ENCODE measurements at regions not wholly inside any gene's neighbourhood (a gene's known extent, or its start where the extent isn't known, plus 50 kb on each side); places are given as distances from the start of the nearest gene placed in this dataset.

- no peak overlapping the region for H3K4me3 ChIP-seq
- 68 to 72% (median 71%) methylated on average over 4 of the region's 4 CpGs for WGBS, 5 donors
- intact Hi-C loops (cut with DNase I; ENCODE audit: low total_unique reads) = no loop called here
- H3K36me3 ChIP-seq = no peaks in the 10 kb centered on the region
- DNase-seq = no peak
- H3K9me3 ChIP-seq = no peaks in the 10 kb centered on the region
- H3K27me3 ChIP-seq = no peaks in the 10 kb centered on the region
- peaks cover 0 to 4% (median 0%) of the 10 kb centered on the region in 4 donors for H3K4me1 ChIP-seq
- TF ChIP-seq POLR2AphosphoS5 (IDR thresholded peaks at IDR 0.05) (no peak), POLR2A (IDR thresholded peaks at IDR 0.05) (no peak), CTCF (IDR thresholded peaks at IDR 0.05) (no peak), EP300 (IDR thresholded peaks at IDR 0.05) (no peak)
- no peak overlapping the region for H3K27ac ChIP-seq
These were observed 173.4 kb downstream of the MIAT start for GRCh38 chr22:26830837-26831236.

GRCh38 chr22:26835023-26835422, 177.6 kb downstream of the MIAT start:
- intact Hi-C loops (cut with DNase I; ENCODE audit: low total_unique reads) = no loop called here
- TF ChIP-seq EP300 (IDR thresholded peaks at IDR 0.05) (no peak), POLR2A (IDR thresholded peaks at IDR 0.05) (no peak), POLR2AphosphoS5 (IDR thresholded peaks at IDR 0.05) (no peak)

GRCh38 chr22:26835929-26836528, 178.6 kb downstream of the MIAT start:
- H3K36me3 ChIP-seq = no peaks in the 10 kb centered on the region
- H3K4me3 ChIP-seq = no peak overlapping the region
- TF ChIP-seq POLR2AphosphoS5 (IDR thresholded peaks at IDR 0.05) (no peak), CTCF (IDR thresholded peaks at IDR 0.05) (peak in 5 of 7 experiments; percentile 12 to 51 (median 30))
- no peaks in the 10 kb centered on the region for H3K9me3 ChIP-seq
- intact Hi-C loops (cut with DNase I; ENCODE audit: low total_unique reads) = no loop called here
- peaks cover 0 to 4% (median 0%) of the 10 kb centered on the region in 4 donors for H3K4me1 ChIP-seq
- peak; percentile 36 to 38 for DNase-seq
- 30 to 53% (median 36%) methylated on average over 2 to 3 of the region's 3 CpGs for WGBS, 5 donors
- H3K27ac ChIP-seq = no peak overlapping the region
- no peaks in the 10 kb centered on the region for H3K27me3 ChIP-seq

More at GRCh38 chr22:26835023-26835422, 177.6 kb downstream of the MIAT start:
- DNase-seq = no peak
- Histone ChIP-seq H3K4me1 (peaks cover 0 to 4% (median 0%) of the 10 kb centered on the region in 4 donors), H3K9me3 (no peaks in the 10 kb centered on the region), H3K27me3 (no peaks in the 10 kb centered on the region), H3K4me3 (no peak overlapping the region), H3K27ac (no peak overlapping the region), H3K36me3 (no peaks in the 10 kb centered on the region)
- WGBS, 5 donors = 82 to 91% (median 88%) methylated on average over 6 of the region's 6 CpGs

GRCh38 chr22:26837784-26838470, 180.5 kb downstream of the MIAT start:
- Histone ChIP-seq H3K4me1 (no peaks in the 10 kb centered on the region), H3K27ac (no peak overlapping the region), H3K27me3 (no peaks in the 10 kb centered on the region), H3K9me3 (no peaks in the 10 kb centered on the region), H3K4me3 (no peak overlapping the region), H3K36me3 (no peaks in the 10 kb centered on the region)
- intact Hi-C loops (cut with DNase I; ENCODE audit: low total_unique reads) = no loop called here
- TF ChIP-seq CTCF (IDR thresholded peaks at IDR 0.05) = no peak
- TF ChIP-seq POLR2A (IDR thresholded peaks at IDR 0.05) = no peak
- no peak for TF ChIP-seq POLR2AphosphoS5 (IDR thresholded peaks at IDR 0.05)
- no peak for TF ChIP-seq EP300 (IDR thresholded peaks at IDR 0.05)
- 45 to 57% (median 53%) methylated on average over 5 of the region's 5 CpGs for WGBS, 5 donors
- DNase-seq = no peak

GRCh38 chr22:26838471-26838825, 181.1 kb downstream of the MIAT start:
- no peak for DNase-seq
- H3K36me3 ChIP-seq = no peaks in the 10 kb centered on the region
- WGBS, 5 donors = 65 to 92% (median 82%) methylated on average over 5 of the region's 5 CpGs
- no peaks in the 10 kb centered on the region for H3K9me3 ChIP-seq
- intact Hi-C loops (cut with DNase I; ENCODE audit: low total_unique reads) = no loop called here
- no peaks in the 10 kb centered on the region for H3K27me3 ChIP-seq
- H3K27ac ChIP-seq = no peak overlapping the region
- H3K4me3 ChIP-seq = no peak overlapping the region
- no peaks in the 10 kb centered on the region for H3K4me1 ChIP-seq
- TF ChIP-seq EP300 (IDR thresholded peaks at IDR 0.05) = no peak
- no peak for TF ChIP-seq CTCF (IDR thresholded peaks at IDR 0.05)
- no peak for TF ChIP-seq POLR2A (IDR thresholded peaks at IDR 0.05)
- TF ChIP-seq POLR2AphosphoS5 (IDR thresholded peaks at IDR 0.05) = no peak

Data from stomach (tissue), 8 donors.